SK-N-MC (cell line): ENCODE measurements at regions not wholly inside any gene's neighbourhood (a gene's known extent, or its start where the extent isn't known, plus 50 kb on each side); places are given as distances from the start of the nearest gene placed in this dataset.

ENCODE experiments used
- EZH2 ChIP-seq: fragments of 200-600 bp; sonication (generic); IDR thresholded peaks from one replicate; pipeline ENCODE4 v1.6.1; 2017; ENCODE audit warnings: antibody characterized with exemption
- FOXP2 ChIP-seq: optimal IDR thresholded peaks from 2 replicates; pipeline ENCODE3; 2011; ENCODE audit warnings: mild to moderate bottlenecking, moderate library complexity; ENCODE audit not compliant: insufficient read depth; ENCODE audit errors: extremely low read length, control extremely low read depth
- POLR2AphosphoS5 ChIP-seq: IDR thresholded peaks from 2 replicates; pipeline ENCODE4 v1.6.1; 2012; ENCODE audit warnings: mild to moderate bottlenecking, low read depth, low read length, borderline replicate concordance

DNA sequence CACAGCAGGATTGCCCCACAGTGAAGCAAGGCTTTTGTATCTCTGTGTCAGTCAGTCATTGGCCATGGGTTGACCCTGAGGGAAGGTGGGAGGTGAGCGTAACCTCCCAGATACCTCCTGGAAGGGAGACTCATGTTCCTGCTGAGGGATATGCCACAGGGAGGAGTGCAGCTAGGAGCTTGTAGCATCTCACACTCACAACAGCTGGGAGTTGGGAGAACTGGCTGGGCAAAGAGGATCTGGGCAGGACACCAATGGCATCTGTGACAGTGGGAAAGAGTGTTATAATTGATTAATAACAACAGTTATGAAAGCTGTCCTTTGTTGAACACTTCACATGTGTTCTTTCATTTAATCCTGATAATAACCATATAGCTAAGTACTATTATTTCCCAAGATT lies 171.0 kb downstream of the TLE3 start:
- TF ChIP-seq FOXP2: no peak
- TF ChIP-seq EZH2: no peak
- no peak for TF ChIP-seq POLR2AphosphoS5
